ENCODE measurements at regions not wholly inside any gene's neighbourhood (a gene's known extent, or its start where the extent isn't known, plus 50 kb on each side); places are given as distances from the start of the nearest gene placed in this dataset.

GRCh38 chr4:147137280-147137679, 191.6 kb upstream of the TTC29 start (continued):
- TF ChIP-seq JUN (CRISPR knock-in tag; IDR thresholded peaks at IDR 0.05), result no peak
- TF ChIP-seq NR1H2 (CRISPR knock-in tag; IDR thresholded peaks at IDR 0.05), result no peak
- TF ChIP-seq ZNF219 (CRISPR knock-in tag; IDR thresholded peaks at IDR 0.05; ENCODE audit: borderline replicate concordance), result no peak
- TF ChIP-seq SP1 (CRISPR knock-in tag; conservative IDR thresholded peaks at IDR 0.05), result no peak
- no peak for TF ChIP-seq EMX1 (CRISPR knock-in tag; IDR thresholded peaks at IDR 0.05)
- TF ChIP-seq CTCF (IDR thresholded peaks at IDR 0.05), result no peak
- no peak for TF ChIP-seq GTF2I (CRISPR knock-in tag; conservative IDR thresholded peaks at IDR 0.05)
- no peak for TF ChIP-seq ERG (CRISPR knock-in tag; IDR thresholded peaks at IDR 0.05)
- TF ChIP-seq GRHL2 (CRISPR knock-in tag; IDR thresholded peaks at IDR 0.05; ENCODE audit: insufficient replicate concordance, severe bottlenecking), result no peak

- peaks cover 7% of the 10 kb centered on the region for H3K4me1 Mint-ChIP-seq
- TF ChIP-seq ATF1 (CRISPR knock-in tag; IDR thresholded peaks at IDR 0.05), result no peak
- TF ChIP-seq ATF3 (CRISPR knock-in tag; conservative IDR thresholded peaks at IDR 0.05), result no peak
- TF ChIP-seq MAX (CRISPR knock-in tag; IDR thresholded peaks at IDR 0.05), result no peak
- no peak for TF ChIP-seq USF2 (CRISPR knock-in tag; IDR thresholded peaks at IDR 0.05)
- TF ChIP-seq RORB (CRISPR knock-in tag; IDR thresholded peaks at IDR 0.05), result no peak
- no peak for TF ChIP-seq ZNF423 (CRISPR knock-in tag; IDR thresholded peaks at IDR 0.05)
- TF ChIP-seq ZNF512 (CRISPR knock-in tag; IDR thresholded peaks at IDR 0.05; ENCODE audit: borderline replicate concordance), result no peak
- no peak for TF ChIP-seq JUN (CRISPR knock-in tag; IDR thresholded peaks at IDR 0.05)
- no peak for TF ChIP-seq CREB1 (CRISPR knock-in tag; IDR thresholded peaks at IDR 0.05)
- TF ChIP-seq ESRRA (CRISPR knock-in tag; IDR thresholded peaks at IDR 0.05; ENCODE audit: borderline replicate concordance), result no peak
- TF ChIP-seq ZNF317 (CRISPR knock-in tag; IDR thresholded peaks at IDR 0.05; ENCODE audit: borderline replicate concordance, low read depth), result no peak
- TF ChIP-seq ATF6 (CRISPR knock-in tag; IDR thresholded peaks at IDR 0.05), result no peak
- no peak for TF ChIP-seq TEAD4 (CRISPR knock-in tag; IDR thresholded peaks at IDR 0.05)
- TF ChIP-seq FOXP4 (CRISPR knock-in tag; IDR thresholded peaks at IDR 0.05), result no peak
- TF ChIP-seq TCF7 (CRISPR knock-in tag; IDR thresholded peaks at IDR 0.05; ENCODE audit: low read depth), result no peak
- no peak for TF ChIP-seq OVOL2 (CRISPR knock-in tag; IDR thresholded peaks at IDR 0.05; ENCODE audit: borderline replicate concordance)
- no peak for TF ChIP-seq E2F1 (CRISPR knock-in tag; IDR thresholded peaks at IDR 0.05)
- H3K36me3 Mint-ChIP-seq, result no peaks in the 10 kb centered on the region
- POLR2A ChIA-PET, result no interaction called here
- H3K27me3 Mint-ChIP-seq (ENCODE audit: low read depth), result no peaks in the 10 kb centered on the region
- CTCF ChIA-PET, result interaction anchor here (1.0 kb wide), 2 partner anchors 269 to 381 kb away, joined by 3 to 4 read pairs; no protein-coding TSS in a partner anchor
- DNase-seq (ENCODE audit: low spot score) (no peak), ATAC-seq (no peak)
- peaks cover 4% of the 10 kb centered on the region; the same call in 1 of the 2 replicates for H3K9me3 Mint-ChIP-seq
- no peak overlapping the region for H3K4me3 Mint-ChIP-seq
- H3K27ac Mint-ChIP-seq, result no peak overlapping the region
These were observed 192.5 kb upstream of the TTC29 start for GRCh38 chr4:147138171-147138570.

All from WTC11 (cell line).